Cardiac fibroblast (primary cell): ENCODE measurements at regions not wholly inside any gene's neighbourhood (a gene's known extent, or its start where the extent isn't known, plus 50 kb on each side); places are given as distances from the start of the nearest gene placed in this dataset.
"Not testable (repeated sequence)": the region's sequence is repeated elsewhere in the genome, so short reads cannot be mapped to it uniquely, and the experiment has no call there.

Experiments
- DNase-seq, 2 donors: peaks; one replicate each; pipeline versions ENCODE4 v3.0.0 to v3.0.0-alpha.2; 2010; ENCODE audit warnings: low read depth in 2 of 2
- H3K4me3 ChIP-seq, 2 donors: replicated peaks in 1 of 2; 1 replicate in 1 of 2; 2 replicates in 1 of 2; pipeline ENCODE4 v1.5.1; 2011; ENCODE audit warnings: low read depth in 2 of 2, low read length in 2 of 2, mild to moderate bottlenecking in 2 of 2, moderate library complexity in 1 of 2
- CTCF ChIP-seq: IDR thresholded peaks from one replicate; pipeline ENCODE4 v1.5.1; 2011; ENCODE audit warnings: low read depth, mild to moderate bottlenecking, low read length, inconsistent platforms

- no peak for TF ChIP-seq CTCF
- H3K4me3 ChIP-seq, result no peak overlapping the region
- DNase-seq, result no peak
Measured at GRCh38 chr6:168915242-168915641, 338.4 kb downstream of the THBS2 start.

DNA sequence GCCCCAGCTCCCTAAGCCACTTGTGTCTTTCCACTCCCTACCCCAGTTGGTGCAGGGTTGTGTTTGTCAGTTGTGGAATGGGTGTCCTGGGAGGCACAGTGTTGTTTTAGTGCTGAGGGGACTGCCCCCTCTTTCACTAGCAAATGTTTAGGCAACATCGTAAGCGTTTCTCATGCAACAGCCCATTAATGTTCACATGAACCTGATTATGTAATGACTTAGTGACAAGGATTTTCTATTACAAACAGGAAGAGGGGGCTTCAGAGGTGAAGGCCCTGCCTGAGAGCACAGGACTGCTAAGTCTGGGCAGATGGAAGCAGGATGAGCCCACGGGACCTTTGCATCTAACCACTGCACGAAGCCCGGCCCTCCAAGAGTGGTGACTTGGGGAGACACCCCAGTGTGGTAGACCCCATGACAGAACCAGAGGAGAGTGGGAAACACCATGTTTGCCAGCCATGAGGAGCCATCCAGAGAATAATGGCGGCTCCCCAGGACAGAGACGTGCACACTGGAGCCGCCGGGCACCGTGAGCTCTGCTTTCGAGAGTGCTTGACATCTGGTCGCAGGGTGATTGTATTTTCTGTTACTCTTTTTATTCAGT, 339.7 kb downstream of the THBS2 start:
- no peak for DNase-seq
- TF ChIP-seq CTCF, result no peak
- no peak overlapping the region for H3K4me3 ChIP-seq

GRCh38 chr6:168913231-168913865, 340.3 kb downstream of the THBS2 start:
- not testable (repeated sequence) for H3K4me3 ChIP-seq, DNase-seq

GRCh38 chr6:168909288-168909687, 344.4 kb downstream of the THBS2 start:
- TF ChIP-seq CTCF, result no peak
- no peak overlapping the region for H3K4me3 ChIP-seq
- no peak for DNase-seq

DNA sequence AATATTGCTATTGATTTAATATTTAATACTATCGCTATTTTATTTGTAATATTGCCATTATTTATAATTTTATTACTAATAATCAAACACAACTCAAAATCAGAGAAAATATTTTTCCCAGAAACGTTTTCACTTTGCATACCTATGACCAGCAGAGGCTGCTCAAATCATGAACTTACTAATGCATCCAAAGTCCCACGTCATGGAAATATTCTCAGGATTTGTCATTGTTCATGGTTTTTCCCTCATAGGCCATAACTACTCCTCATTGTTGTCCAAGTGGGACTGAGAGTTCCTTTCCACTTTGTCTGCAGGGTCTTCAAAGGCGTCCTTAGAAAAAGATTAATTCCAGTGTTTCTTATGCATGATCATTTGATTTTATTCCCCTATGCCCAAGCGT, 344.8 kb downstream of the THBS2 start:
- TF ChIP-seq CTCF, result peak; percentile 28
- H3K4me3 ChIP-seq, result no peak overlapping the region
- peak; percentile 65 to 85 for DNase-seq

DNA sequence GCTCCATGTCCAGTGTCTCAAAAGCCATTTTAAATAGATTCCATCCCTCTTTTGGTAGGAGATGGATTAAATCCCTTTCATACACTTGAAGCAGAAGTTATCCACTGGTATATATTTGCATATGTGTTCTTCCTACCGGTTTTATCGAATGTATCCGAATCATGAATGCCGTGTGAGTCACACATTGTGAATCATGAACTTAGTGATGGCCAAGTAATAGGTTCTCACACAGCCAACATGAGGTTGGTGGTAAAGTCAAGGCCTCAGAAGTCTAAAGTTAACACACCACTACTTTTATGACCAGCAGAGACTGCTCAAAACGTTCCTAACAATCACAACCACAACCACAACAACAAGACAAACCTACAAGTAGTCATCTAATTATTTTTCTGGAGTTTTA, 345.5 kb downstream of the THBS2 start:
- peak; percentile 46 to 86 for DNase-seq
- TF ChIP-seq CTCF, result no peak
- no peak overlapping the region for H3K4me3 ChIP-seq

DNA sequence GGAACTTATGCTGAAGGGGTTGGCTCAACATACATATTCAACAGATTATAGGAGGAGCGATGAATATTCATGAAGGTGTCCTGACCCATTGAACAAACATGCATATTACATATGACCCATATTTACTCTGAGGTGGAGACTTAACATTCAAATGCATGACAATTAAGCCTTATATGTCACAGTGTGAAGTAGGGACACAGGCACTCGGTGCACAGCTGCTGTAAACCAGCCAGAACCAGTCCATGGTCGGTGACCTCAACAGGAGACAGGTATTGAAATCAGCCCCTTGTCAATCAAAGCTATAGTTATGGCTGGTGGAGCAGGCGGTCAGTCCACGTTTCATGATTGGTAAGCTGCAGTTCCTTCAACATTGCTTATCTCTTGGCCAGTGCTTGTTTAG, 347.3 kb downstream of the THBS2 start:
- no peak for DNase-seq
- H3K4me3 ChIP-seq, result no peak overlapping the region

More for the DNA sequence above, 347.3 kb downstream of the THBS2 start:
- TF ChIP-seq CTCF, result no peak
